HepG2 (cell line): ENCODE measurements at regions not wholly inside any gene's neighbourhood (a gene's known extent, or its start where the extent isn't known, plus 50 kb on each side); places are given as distances from the start of the nearest gene placed in this dataset.

Source experiments
- CENPX ChIP-seq: sonication (generic); formaldehyde crosslinking; IDR thresholded peaks from 2 replicates; pipeline ENCODE4 v1.9.0; 2021; ENCODE audit warnings: mild to moderate bottlenecking, missing genetic modification reagents, moderate library complexity
- SIN3A ChIP-seq: IDR thresholded peaks from 2 replicates; pipeline ENCODE4 v1.6.1; 2011; ENCODE audit warnings: low read depth, mild to moderate bottlenecking, control low read depth, low read length, borderline replicate concordance
- SP4 ChIP-seq: sonication (generic); formaldehyde crosslinking; IDR thresholded peaks from 2 replicates; pipeline ENCODE4 v1.8.1; 2023; ENCODE audit warnings: mild to moderate bottlenecking, missing genetic modification reagents
- ZBTB7A ChIP-seq: sonication (generic); formaldehyde crosslinking; IDR thresholded peaks from 2 replicates; pipeline ENCODE4 v1.8.0; 2022; ENCODE audit warnings: mild to moderate bottlenecking, missing genetic modification reagents
- ZNF260 ChIP-seq: sonication (generic); formaldehyde crosslinking; IDR thresholded peaks from 2 replicates; pipeline ENCODE4 v1.4.0; 2020; ENCODE audit warnings: missing genetic modification reagents, low read depth, mild to moderate bottlenecking, borderline replicate concordance
- ZNF510 ChIP-seq: sonication (generic); formaldehyde crosslinking; IDR thresholded peaks from 2 replicates; pipeline ENCODE4 v1.4.0; 2020; ENCODE audit warnings: low read depth, mild to moderate bottlenecking, missing genetic modification reagents
- ZSCAN21 ChIP-seq: sonication (generic); formaldehyde crosslinking; IDR thresholded peaks from 2 replicates; pipeline ENCODE4 v1.8.0; 2022; ENCODE audit warnings: mild to moderate bottlenecking, missing genetic modification reagents, moderate library complexity, borderline replicate concordance
- TF ChIP-seq, protein P1 (sequence below): sonication (generic); formaldehyde crosslinking; IDR thresholded peaks from 2 replicates; pipeline ENCODE4 v1.4.0; 2020; ENCODE audit warnings: low read depth, mild to moderate bottlenecking, missing genetic modification reagents

DNA sequence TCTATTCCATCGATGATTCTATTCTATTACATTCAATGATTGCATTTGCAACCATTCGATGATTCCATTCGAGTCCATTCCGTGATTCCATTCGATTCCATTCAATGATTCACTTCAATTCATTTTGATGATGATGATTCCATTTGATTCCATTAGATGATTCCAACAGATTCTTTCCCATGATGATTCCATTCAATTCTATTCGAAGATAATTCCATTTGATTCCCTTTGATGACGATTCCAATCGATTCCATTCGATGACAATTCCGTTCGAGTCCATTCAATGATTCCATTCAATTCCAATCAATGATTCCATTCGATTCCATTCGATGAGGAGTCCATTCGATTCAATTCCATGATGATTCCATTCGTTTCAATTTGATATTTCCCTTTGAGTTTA lies 1088.8 kb downstream of the RPIA start:
- no peak for TF ChIP-seq ZSCAN21 (CRISPR knock-in tag)
- no peak for TF ChIP-seq SIN3A
- no peak for TF ChIP-seq ZBTB7A (CRISPR knock-in tag)
- no peak for TF ChIP-seq ZNF510 (CRISPR knock-in tag)
- TF ChIP-seq, protein P1, sequence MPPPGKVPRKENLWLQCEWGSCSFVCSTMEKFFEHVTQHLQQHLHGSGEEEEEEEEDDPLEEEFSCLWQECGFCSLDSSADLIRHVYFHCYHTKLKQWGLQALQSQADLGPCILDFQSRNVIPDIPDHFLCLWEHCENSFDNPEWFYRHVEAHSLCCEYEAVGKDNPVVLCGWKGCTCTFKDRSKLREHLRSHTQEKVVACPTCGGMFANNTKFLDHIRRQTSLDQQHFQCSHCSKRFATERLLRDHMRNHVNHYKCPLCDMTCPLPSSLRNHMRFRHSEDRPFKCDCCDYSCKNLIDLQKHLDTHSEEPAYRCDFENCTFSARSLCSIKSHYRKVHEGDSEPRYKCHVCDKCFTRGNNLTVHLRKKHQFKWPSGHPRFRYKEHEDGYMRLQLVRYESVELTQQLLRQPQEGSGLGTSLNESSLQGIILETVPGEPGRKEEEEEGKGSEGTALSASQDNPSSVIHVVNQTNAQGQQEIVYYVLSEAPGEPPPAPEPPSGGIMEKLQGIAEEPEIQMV (CRISPR knock-in tag): no peak
- no peak for TF ChIP-seq SP4 (CRISPR knock-in tag)
- TF ChIP-seq CENPX (CRISPR knock-in tag): no peak
- TF ChIP-seq ZNF260 (CRISPR knock-in tag): no peak
